ENCODE measurements at regions not wholly inside any gene's neighbourhood (a gene's known extent, or its start where the extent isn't known, plus 50 kb on each side); places are given as distances from the start of the nearest gene placed in this dataset.

- Histone ChIP-seq H3K27me3 (no peaks in the 10 kb centered on the region), H3K4me1 (peaks cover 0 to 49% (median 19%) of the 10 kb centered on the region in 12 donors), H3K36me3 (no peaks in the 10 kb centered on the region), H3K27ac (peak overlapping the region in 1 of 12 donors; percentile 73), H3K9me3 (no peaks in the 10 kb centered on the region), H3K4me3 (no peak overlapping the region)
- DNase-seq (no peak), ATAC-seq (no peak)
- 79 to 87% (median 82%) methylated on average over 4 of the region's 4 CpGs for WGBS, 4 donors
- TF ChIP-seq POLR2A (IDR thresholded peaks at IDR 0.05) (no peak), CTCF (IDR thresholded peaks at IDR 0.05) (no peak)
- intact Hi-C loops (cut with DNase I) = no loop called here
These were observed 218.2 kb upstream of the RREB1 start for GRCh38 chr6:6889601-6890000.

- WGBS, 4 donors = 8 to 25% (median 19%) methylated on average over 6 of the region's 6 CpGs
- Histone ChIP-seq H3K36me3 (no peaks in the 10 kb centered on the region), H3K9me3 (no peaks in the 10 kb centered on the region), H3K27me3 (no peaks in the 10 kb centered on the region), H3K4me1 (peaks cover 0 to 43% (median 19%) of the 10 kb centered on the region in 12 donors), H3K27ac (peak overlapping the region in 9 of 12 donors; percentile 34 to 87 (median 74)), H3K4me3 (peak overlapping the region in 1 of 12 donors; percentile 23)
- ATAC-seq (peak in 3 of 4 donors; percentile 46 to 56 (median 55)), DNase-seq (peak; percentile 38 to 76 (median 63))
- TF ChIP-seq POLR2A (IDR thresholded peaks at IDR 0.05) (no peak), CTCF (IDR thresholded peaks at IDR 0.05) (no peak)
- intact Hi-C loops (cut with DNase I) = loop anchor here in 5 of 10 donors (5.0 to 10.0 kb wide), 3 partner anchors 143 to 354 kb away; no protein-coding TSS in a partner anchor
These were observed 217.3 kb upstream of the RREB1 start for GRCh38 chr6:6890400-6890858.

- no peaks in the 10 kb centered on the region for H3K36me3 ChIP-seq
- WGBS, 4 donors = 77 to 86% (median 80%) methylated on average over 6 to 8 of the region's 8 CpGs
- H3K9me3 ChIP-seq = no peaks in the 10 kb centered on the region
- H3K27ac ChIP-seq = peak overlapping the region in 10 of 12 donors; percentile 34 to 87 (median 78)
- intact Hi-C loops (cut with DNase I) = loop anchor here in 5 of 10 donors (5.0 to 10.0 kb wide), 3 partner anchors 144 to 354 kb away; no protein-coding TSS in a partner anchor
- TF ChIP-seq POLR2A (IDR thresholded peaks at IDR 0.05) = no peak
- no peak for TF ChIP-seq CTCF (IDR thresholded peaks at IDR 0.05)
- peaks cover 0 to 39% (median 19%) of the 10 kb centered on the region in 12 donors for H3K4me1 ChIP-seq
- DNase-seq = no peak
- no peak overlapping the region for H3K4me3 ChIP-seq
- no peaks in the 10 kb centered on the region for H3K27me3 ChIP-seq
- no peak for ATAC-seq
These were observed 216.5 kb upstream of the RREB1 start for GRCh38 chr6:6891125-6891721.

GRCh38 chr6:6891949-6892461 lies 215.8 kb upstream of the RREB1 start:
- no peak for DNase-seq
- 71 to 96% (median 81%) methylated on average over 6 of the region's 6 CpGs for WGBS, 4 donors
- H3K4me1 ChIP-seq = peaks cover 0 to 39% (median 19%) of the 10 kb centered on the region in 12 donors

More at GRCh38 chr6:6891949-6892461, 215.8 kb upstream of the RREB1 start:
- intact Hi-C loops (cut with DNase I) = loop anchor here in 5 of 10 donors (5.0 to 10.0 kb wide), 3 partner anchors 145 to 353 kb away; no protein-coding TSS in a partner anchor
- ATAC-seq = no peak
- H3K9me3 ChIP-seq = no peaks in the 10 kb centered on the region
- peak overlapping the region in 11 of 12 donors; percentile 43 to 87 (median 80) for H3K27ac ChIP-seq
- no peak overlapping the region for H3K4me3 ChIP-seq
- TF ChIP-seq CTCF (IDR thresholded peaks at IDR 0.05) = no peak
- no peak for TF ChIP-seq POLR2A (IDR thresholded peaks at IDR 0.05)
- H3K27me3 ChIP-seq = no peaks in the 10 kb centered on the region
- H3K36me3 ChIP-seq = no peaks in the 10 kb centered on the region

Measured in heart left ventricle (tissue), 16 donors.